HG03045 (cell line): ENCODE measurements at regions not wholly inside any gene's neighbourhood (a gene's known extent, or its start where the extent isn't known, plus 50 kb on each side); places are given as distances from the start of the nearest gene placed in this dataset.
A peak's percentile ranks its signal among the peaks of the same experiment; 100 is the strongest.
"Not testable (repeated sequence)": the region's sequence is repeated elsewhere in the genome, so short reads cannot be mapped to it uniquely, and the experiment has no call there.

Experiments
- ATAC-seq: cut with Tn5 transposase; IDR thresholded peaks from one replicate; pipeline ENCODE4 v1.9.1; 2021; ENCODE audit warnings: mild to moderate bottlenecking, moderate library complexity; ENCODE audit not compliant: unreplicated experiment

- peak; percentile 55 for ATAC-seq
Observed at GRCh38 chr2:176997074-176997791, 215.4 kb upstream of the HNRNPA3 start.

GRCh38 chr2:176997792-176998169 lies 214.8 kb upstream of the HNRNPA3 start:
- ATAC-seq: peak; percentile 8

- ATAC-seq: peak; percentile 63
Observed at GRCh38 chr2:176999301-176999700, 213.3 kb upstream of the HNRNPA3 start.

GRCh38 chr2:177000061-177000714 lies 212.4 kb upstream of the HNRNPA3 start:
- no peak for ATAC-seq

- ATAC-seq: no peak
Observed at GRCh38 chr2:177000715-177001072, 211.9 kb upstream of the HNRNPA3 start.

- no peak for ATAC-seq
Observed at GRCh38 chr2:177001334-177001733, 211.3 kb upstream of the HNRNPA3 start.

- ATAC-seq: no peak
Observed at GRCh38 chr2:177002983-177003382, 209.6 kb upstream of the HNRNPA3 start.

GRCh38 chr2:177007726-177008125 lies 204.9 kb upstream of the HNRNPA3 start:
- not testable (repeated sequence) for ATAC-seq

- ATAC-seq: not testable (repeated sequence)
Observed at GRCh38 chr2:177008662-177009061, 203.9 kb upstream of the HNRNPA3 start.

- ATAC-seq: no peak
Observed at GRCh38 chr2:177010146-177010545, 202.4 kb upstream of the HNRNPA3 start.

- ATAC-seq: no peak
Observed at GRCh38 chr2:177010861-177011260, 201.7 kb upstream of the HNRNPA3 start.

- ATAC-seq: no peak
Observed at GRCh38 chr2:177014946-177015345, 197.6 kb upstream of the HNRNPA3 start.

- no peak for ATAC-seq
Observed at GRCh38 chr2:177015356-177015923, 197.2 kb upstream of the HNRNPA3 start.

- no peak for ATAC-seq
Observed at GRCh38 chr2:177020524-177021119, 192.0 kb upstream of the HNRNPA3 start.

GRCh38 chr2:177021706-177022343 lies 190.8 kb upstream of the HNRNPA3 start:
- ATAC-seq: no peak

GRCh38 chr2:177024765-177025164 lies 187.8 kb upstream of the HNRNPA3 start:
- ATAC-seq: no peak

GRCh38 chr2:177026253-177026652 lies 186.3 kb upstream of the HNRNPA3 start:
- no peak for ATAC-seq

GRCh38 chr2:177026956-177027355 lies 185.6 kb upstream of the HNRNPA3 start:
- ATAC-seq: no peak

GRCh38 chr2:177028296-177028695 lies 184.3 kb upstream of the HNRNPA3 start:
- no peak for ATAC-seq

- ATAC-seq: no peak
Observed at GRCh38 chr2:177029075-177029474, 183.5 kb upstream of the HNRNPA3 start.

GRCh38 chr2:177029501-177029900 lies 183.1 kb upstream of the HNRNPA3 start:
- ATAC-seq: no peak
